GM12878 (cell line): ENCODE measurements at regions not wholly inside any gene's neighbourhood (a gene's known extent, or its start where the extent isn't known, plus 50 kb on each side); places are given as distances from the start of the nearest gene placed in this dataset.

Experiments
- BCL11A ChIP-seq: IDR thresholded peaks from 2 replicates; pipeline ENCODE4 v1.6.1; 2011; ENCODE audit warnings: low read depth, low read length
- CREM ChIP-seq: IDR thresholded peaks from 2 replicates; pipeline ENCODE4 v1.6.1; 2014; ENCODE audit warnings: antibody characterized with exemption, low read depth
- CTCF ChIP-seq, 3 experiments: IDR thresholded peaks in 2 of 3; conservative IDR thresholded peaks in 1 of 3; 2 replicates each; pipeline ENCODE4 v1.5.1; 2011; ENCODE audit warnings: low read depth in 3 of 3, low read length in 3 of 3, mild to moderate bottlenecking in 3 of 3, control low read depth in 2 of 3, moderate library complexity in 2 of 3, inconsistent platforms in 1 of 3, mixed read lengths in 1 of 3; ENCODE audit not compliant: control insufficient read depth in 2 of 3, insufficient read depth in 1 of 3; ENCODE audit errors: extremely low read depth in 1 of 3
- HDAC2 ChIP-seq: fragments of 200-600 bp; sonication (generic); IDR thresholded peaks from 2 replicates; pipeline ENCODE4 v1.6.1; 2017
- NFIC ChIP-seq: IDR thresholded peaks from 2 replicates; pipeline ENCODE4 v1.6.1; 2012; ENCODE audit warnings: low read depth, mild to moderate bottlenecking, inconsistent platforms, low read length, moderate library complexity
- STAT1 ChIP-seq: fragments of 450-650 bp; conservative IDR thresholded peaks from 2 replicates; pipeline ENCODE4 v1.6.1; 2014; ENCODE audit warnings: antibody characterized with exemption, mild to moderate bottlenecking
- YY1 ChIP-seq: IDR thresholded peaks from 2 replicates; pipeline ENCODE4 v1.6.1; 2011; ENCODE audit warnings: low read depth, mild to moderate bottlenecking, low read length

- no peak for TF ChIP-seq CREM
- TF ChIP-seq NFIC: no peak
- TF ChIP-seq BCL11A: no peak
- TF ChIP-seq CTCF (IDR thresholded peaks at IDR 0.05 in 2 of 3, conservative IDR thresholded peaks at IDR 0.05 in 1 of 3; ENCODE audit: control insufficient read depth in 2 of 3, extremely low read depth in 1 of 3, insufficient read depth in 1 of 3, low read depth in 3 of 3, low read length in 3 of 3): no peak
- no peak for TF ChIP-seq HDAC2
- TF ChIP-seq YY1: no peak
- no peak for TF ChIP-seq STAT1
These were observed 66.4 kb downstream of the GPR88 start for GRCh38 chr1:100604372-100604771.
